Neural progenitor cell (in vitro differentiated cells): ENCODE measurements at regions not wholly inside any gene's neighbourhood (a gene's known extent, or its start where the extent isn't known, plus 50 kb on each side); places are given as distances from the start of the nearest gene placed in this dataset.
A peak's percentile ranks its signal among the peaks of the same experiment; 100 is the strongest.

Source experiments
- DNase-seq: peaks from one replicate; pipeline ENCODE4 v3.0.0-alpha.2; 2016; ENCODE audit warnings: low spot score
- H2AFZ ChIP-seq: fragments of 200-600 bp; sonication (generic); replicated peaks from 2 replicates; pipeline ENCODE4 v1.6.1; 2016; ENCODE audit warnings: antibody characterized with exemption
- H3F3A ChIP-seq: fragments of 200-600 bp; sonication (generic); 2 replicates; pipeline ENCODE4 v1.6.1; 2016; ENCODE audit warnings: antibody characterized with exemption, low read depth
- H3K27ac ChIP-seq: fragments of 200-600 bp; sonication (generic); 2 replicates; pipeline ENCODE4 v1.5.1; 2016; ENCODE audit warnings: mild to moderate bottlenecking
- H3K27me3 ChIP-seq: fragments of 200-600 bp; sonication (generic); 2 replicates; pipeline ENCODE4 v1.6.1; 2016; ENCODE audit warnings: mild to moderate bottlenecking, moderate library complexity
- H3K36me3 ChIP-seq: fragments of 200-600 bp; sonication (generic); 2 replicates; pipeline ENCODE4 v1.5.1; 2016
- H3K4me1 ChIP-seq: fragments of 200-600 bp; sonication (generic); 2 replicates; pipeline ENCODE4 v1.6.1; 2016; ENCODE audit warnings: mixed run types
- H3K4me2 ChIP-seq: fragments of 200-600 bp; sonication (generic); 2 replicates; pipeline ENCODE4 v1.6.1; 2016
- H3K4me3 ChIP-seq: fragments of 200-600 bp; sonication (generic); 2 replicates; pipeline ENCODE4 v1.5.1; 2016
- H3K79me2 ChIP-seq: fragments of 200-600 bp; sonication (generic); 2 replicates; pipeline ENCODE4 v1.6.1; 2016; ENCODE audit warnings: low read depth
- H3K9ac ChIP-seq: fragments of 200-600 bp; sonication (generic); 2 replicates; pipeline ENCODE4 v1.6.1; 2016
- H3K9me3 ChIP-seq: fragments of 200-600 bp; sonication (generic); 2 replicates; pipeline ENCODE4 v1.5.1; 2016; ENCODE audit warnings: low read depth
- H4K20me1 ChIP-seq: fragments of 200-600 bp; sonication (generic); 2 replicates; pipeline ENCODE4 v1.6.1; 2016; ENCODE audit warnings: low read depth
- H3K27ac Mint-ChIP-seq: 3 replicates; pipeline ENCODE4 v1.8.0; 2021; ENCODE audit warnings: mixed read lengths
- H3K27me3 Mint-ChIP-seq: 2 replicates; pipeline ENCODE4 v1.8.0; 2022; ENCODE audit warnings: low read depth, mild to moderate bottlenecking, inconsistent platforms, moderate library complexity, mixed read lengths; ENCODE audit not compliant: insufficient read depth
- H3K36me3 Mint-ChIP-seq: 3 replicates; pipeline ENCODE4 v1.8.0; 2021; ENCODE audit warnings: mixed read lengths
- H3K4me1 Mint-ChIP-seq: 3 replicates; pipeline ENCODE4 v1.8.0; 2021; ENCODE audit warnings: mixed read lengths
- H3K4me3 Mint-ChIP-seq: 3 replicates; pipeline ENCODE4 v1.8.0; 2021; ENCODE audit warnings: mild to moderate bottlenecking, moderate library complexity, mixed read lengths
- H3K9me3 Mint-ChIP-seq: 3 replicates; pipeline ENCODE4 v1.8.0; 2020; ENCODE audit warnings: mixed read lengths
- CTCF ChIP-seq: fragments of 200-600 bp; sonication (generic); IDR thresholded peaks from 2 replicates; pipeline ENCODE4 v1.5.1; 2017; ENCODE audit warnings: antibody characterized with exemption, mild to moderate bottlenecking
- EZH2 ChIP-seq: fragments of 200-600 bp; sonication (generic); IDR thresholded peaks from 2 replicates; pipeline ENCODE4 v1.6.1; 2017; ENCODE audit warnings: antibody characterized with exemption, mild to moderate bottlenecking, moderate library complexity
- EZH2phosphoT487 ChIP-seq: fragments of 200-600 bp; sonication (generic); IDR thresholded peaks from 2 replicates; pipeline ENCODE4 v1.6.1; 2017; ENCODE audit warnings: antibody characterized with exemption

- Mint-ChIP-seq H3K4me3 (no peak overlapping the region), H3K36me3 (no peaks in the 10 kb centered on the region), H3K27ac (no peak overlapping the region), H3K9me3 (no peaks in the 10 kb centered on the region), H3K4me1 (no peaks in the 10 kb centered on the region), H3K27me3 (peaks cover 2% of the 10 kb centered on the region)
- no peaks in the 10 kb centered on the region for H3K79me2 ChIP-seq
- H3K4me3 ChIP-seq = no peak overlapping the region
- no peaks in the 10 kb centered on the region for H3F3A ChIP-seq
- H3K27ac ChIP-seq = no peak overlapping the region
- no peak for DNase-seq
- no peak overlapping the region for H2AFZ ChIP-seq
- TF ChIP-seq EZH2phosphoT487 (no peak), EZH2 (no peak), CTCF (no peak)
- H3K9ac ChIP-seq = no peak overlapping the region
- no peaks in the 10 kb centered on the region for H3K27me3 ChIP-seq
- no peaks in the 10 kb centered on the region for H4K20me1 ChIP-seq
- no peaks in the 10 kb centered on the region for H3K36me3 ChIP-seq
- no peaks in the 10 kb centered on the region for H3K4me1 ChIP-seq
- H3K4me2 ChIP-seq = no peak overlapping the region
- no peaks in the 10 kb centered on the region for H3K9me3 ChIP-seq
Observed at GRCh38 chr4:26157541-26157940, 163.3 kb upstream of the RBPJ start.

- no peak overlapping the region for H3K27ac Mint-ChIP-seq
- H3K79me2 ChIP-seq = no peaks in the 10 kb centered on the region
Observed at GRCh38 chr4:26160591-26160990, 160.2 kb upstream of the RBPJ start.

GRCh38 chr4:26161030-26161824, 159.6 kb upstream of the RBPJ start:
- Histone ChIP-seq H2AFZ (peak overlapping the region; percentile 83), H3K9ac (no peak overlapping the region), H3K4me3 (no peak overlapping the region), H3K27ac (no peak overlapping the region), H3K9me3 (no peaks in the 10 kb centered on the region), H3K27me3 (no peaks in the 10 kb centered on the region), H3K36me3 (no peaks in the 10 kb centered on the region), H3K4me1 (no peaks in the 10 kb centered on the region), H4K20me1 (no peaks in the 10 kb centered on the region), H3F3A (no peaks in the 10 kb centered on the region), H3K4me2 (no peak overlapping the region), H3K79me2 (no peaks in the 10 kb centered on the region)
- Mint-ChIP-seq H3K9me3 (no peaks in the 10 kb centered on the region), H3K27ac (no peak overlapping the region), H3K4me1 (no peaks in the 10 kb centered on the region), H3K36me3 (no peaks in the 10 kb centered on the region), H3K27me3 (no peaks in the 10 kb centered on the region), H3K4me3 (no peak overlapping the region)
- DNase-seq = peak; percentile 44
- TF ChIP-seq EZH2phosphoT487 = no peak
- TF ChIP-seq EZH2 = no peak
- peak; percentile 52 for TF ChIP-seq CTCF

More at GRCh38 chr4:26160591-26160990, 160.2 kb upstream of the RBPJ start:
- peak overlapping the region; percentile 83 for H2AFZ ChIP-seq
- H3K36me3 ChIP-seq = no peaks in the 10 kb centered on the region
- no peak overlapping the region for H3K27ac ChIP-seq
- no peaks in the 10 kb centered on the region for H3K9me3 Mint-ChIP-seq
- no peaks in the 10 kb centered on the region for H4K20me1 ChIP-seq
- no peak overlapping the region for H3K4me3 ChIP-seq
- TF ChIP-seq CTCF = no peak
- TF ChIP-seq EZH2 = no peak
- no peak for TF ChIP-seq EZH2phosphoT487
- no peaks in the 10 kb centered on the region for H3K9me3 ChIP-seq
- no peaks in the 10 kb centered on the region for H3K4me1 Mint-ChIP-seq
- H3K27me3 Mint-ChIP-seq = no peaks in the 10 kb centered on the region
- no peaks in the 10 kb centered on the region for H3K27me3 ChIP-seq
- H3K4me3 Mint-ChIP-seq = no peak overlapping the region
- no peaks in the 10 kb centered on the region for H3K36me3 Mint-ChIP-seq
- no peak for DNase-seq
- H3F3A ChIP-seq = no peaks in the 10 kb centered on the region
- H3K4me2 ChIP-seq = no peak overlapping the region
- H3K9ac ChIP-seq = no peak overlapping the region
- no peaks in the 10 kb centered on the region for H3K4me1 ChIP-seq
